AG09319 (cell line): ENCODE measurements at regions not wholly inside any gene's neighbourhood (a gene's known extent, or its start where the extent isn't known, plus 50 kb on each side); places are given as distances from the start of the nearest gene placed in this dataset.

ENCODE experiments used
- DNase-seq: peaks from one replicate; pipeline ENCODE4 v3.0.0-alpha.2; 2010; ENCODE audit warnings: low read depth; ENCODE audit errors: extremely low read depth
- CTCF ChIP-seq: IDR thresholded peaks from 2 replicates; pipeline ENCODE4 v1.5.1; 2011; ENCODE audit warnings: low read depth, mild to moderate bottlenecking, inconsistent platforms, low read length, moderate library complexity

DNA sequence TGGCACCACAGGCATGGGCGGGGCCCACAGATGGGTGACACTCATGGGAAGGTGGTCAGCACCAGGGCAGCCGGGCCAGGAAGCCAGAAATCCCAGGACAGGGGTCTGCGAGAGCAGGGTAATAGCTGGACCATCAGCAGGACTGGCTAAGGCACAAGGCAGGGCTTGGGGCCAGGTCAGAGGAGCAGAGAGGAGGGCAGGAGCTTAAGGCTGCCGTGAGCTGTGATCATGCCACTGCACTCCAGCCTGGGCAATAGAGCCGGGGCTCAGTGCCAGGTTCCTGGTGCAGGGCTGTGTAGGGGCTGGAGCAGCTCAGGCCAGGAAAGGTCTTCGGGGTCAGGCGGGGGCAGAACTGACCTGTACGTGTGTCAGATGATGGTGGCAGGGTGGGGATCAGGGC lies 64.2 kb upstream of the LINGO1 start:
- no peak for TF ChIP-seq CTCF
- DNase-seq: no peak

DNA sequence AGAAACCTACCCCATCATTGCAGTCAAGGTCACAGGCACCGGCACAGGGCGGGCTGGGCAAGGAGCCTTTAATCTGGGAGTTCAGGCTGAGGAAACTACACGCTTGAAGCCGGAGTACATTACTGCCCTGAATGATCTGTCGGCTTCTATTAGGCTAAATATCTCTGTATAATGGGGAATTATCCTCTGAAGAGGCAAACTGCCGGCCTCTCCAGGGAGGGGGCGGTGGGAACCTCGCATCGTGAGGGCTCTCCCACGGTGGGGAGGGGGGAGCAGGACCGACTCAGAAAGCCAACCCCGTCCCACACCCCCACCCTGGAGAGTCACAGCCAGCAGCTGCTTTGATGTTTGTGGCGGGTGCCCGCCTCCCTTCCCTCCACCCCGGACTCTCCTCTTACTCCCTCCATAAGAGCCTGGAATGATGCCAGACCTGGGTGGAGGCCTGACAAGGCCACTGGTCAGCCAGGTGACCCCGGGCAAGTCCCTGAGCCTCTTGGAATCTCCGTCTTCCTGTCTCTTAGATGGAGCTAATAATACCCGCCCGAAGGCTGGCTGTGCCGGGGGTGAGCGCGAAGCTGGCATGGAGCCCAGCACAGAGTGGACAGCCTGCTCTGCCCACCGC lies 63.4 kb upstream of the LINGO1 start:
- no peak for DNase-seq
- TF ChIP-seq CTCF: no peak

DNA sequence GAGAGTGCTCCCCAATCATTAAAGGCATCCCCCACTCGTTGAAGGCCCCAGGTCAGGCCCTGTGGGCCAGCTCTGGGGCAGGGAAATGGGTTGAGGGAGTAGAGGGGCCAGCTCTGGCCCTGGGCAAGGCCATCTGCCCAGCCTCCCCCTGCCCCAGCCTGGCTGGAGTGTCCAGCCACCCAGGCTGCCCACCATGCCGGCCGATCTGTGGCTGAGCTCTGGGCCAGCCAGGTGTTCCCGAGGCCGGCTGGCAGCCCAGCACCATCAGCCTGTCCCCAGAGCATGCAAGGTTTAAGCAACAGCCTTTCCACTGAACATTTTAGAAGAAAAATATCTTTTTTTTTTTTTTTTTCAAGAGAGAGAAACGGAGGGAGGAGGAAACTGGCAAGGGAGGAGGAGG lies 62.8 kb upstream of the LINGO1 start:
- DNase-seq: no peak
- no peak for TF ChIP-seq CTCF

GRCh38 chr15:77693576-77693975 lies 60.9 kb upstream of the LINGO1 start:
- no peak for DNase-seq
- no peak for TF ChIP-seq CTCF

GRCh38 chr15:77692614-77693013 lies 59.9 kb upstream of the LINGO1 start:
- DNase-seq: no peak
- no peak for TF ChIP-seq CTCF

- no peak for TF ChIP-seq CTCF
- no peak for DNase-seq
Measured at GRCh38 chr15:77691607-77692006, 58.9 kb upstream of the LINGO1 start.

GRCh38 chr15:77689821-77690220 lies 57.1 kb upstream of the LINGO1 start:
- no peak for TF ChIP-seq CTCF
- no peak for DNase-seq
